H9 (cell line): ENCODE measurements at regions not wholly inside any gene's neighbourhood (a gene's known extent, or its start where the extent isn't known, plus 50 kb on each side); places are given as distances from the start of the nearest gene placed in this dataset.

ENCODE experiments used
- DNase-seq: peaks from one replicate; pipeline ENCODE4 v3.0.0-alpha.2; 2017
- H2AFZ ChIP-seq: one replicate; pipeline ENCODE4 v1.6.1; 2013; ENCODE audit warnings: mild to moderate bottlenecking, low read length, control low read depth, moderate library complexity
- H2AK5ac ChIP-seq: 2 replicates; pipeline ENCODE4 v1.6.1; 2013; ENCODE audit warnings: low read length, control low read depth, mixed read lengths; ENCODE audit not compliant: insufficient read length
- H2BK120ac ChIP-seq: one replicate; pipeline ENCODE4 v1.6.1; 2013; ENCODE audit warnings: low read depth, mild to moderate bottlenecking, low read length, control low read depth, inconsistent platforms; ENCODE audit not compliant: poor library complexity, severe bottlenecking
- H2BK12ac ChIP-seq: 2 replicates; pipeline ENCODE4 v1.6.1; 2013; ENCODE audit warnings: low read length, control low read depth, mixed read lengths, low read depth; ENCODE audit not compliant: insufficient read length
- H2BK15ac ChIP-seq: 2 replicates; pipeline ENCODE4 v1.6.1; 2013; ENCODE audit warnings: low read depth, low read length, control low read depth
- H2BK20ac ChIP-seq: one replicate; pipeline ENCODE4 v1.6.1; 2013; ENCODE audit warnings: low read depth, mild to moderate bottlenecking, low read length, control low read depth, inconsistent platforms; ENCODE audit not compliant: poor library complexity, severe bottlenecking
- H2BK5ac ChIP-seq: 2 replicates; pipeline ENCODE4 v1.6.1; 2013; ENCODE audit warnings: low read length, control low read depth, mixed read lengths; ENCODE audit not compliant: insufficient read length
- H3K14ac ChIP-seq: 2 replicates; pipeline ENCODE4 v1.6.1; 2013; ENCODE audit warnings: low read length, control low read depth; ENCODE audit not compliant: insufficient read depth
- H3K18ac ChIP-seq: 2 replicates; pipeline ENCODE4 v1.6.1; 2013; ENCODE audit warnings: low read depth, mild to moderate bottlenecking, mixed read lengths, low read length, control low read depth; ENCODE audit not compliant: insufficient read length
- H3K23ac ChIP-seq: 2 replicates; pipeline ENCODE4 v1.6.1; 2013; ENCODE audit warnings: low read length, control low read depth, mixed read lengths, low read depth; ENCODE audit not compliant: insufficient read length
- H3K23me2 ChIP-seq: 2 replicates; pipeline ENCODE4 v1.6.1; 2013; ENCODE audit warnings: low read depth, mild to moderate bottlenecking, mixed read lengths, low read length, control low read depth; ENCODE audit not compliant: insufficient read length, poor library complexity, severe bottlenecking
- H3K27ac ChIP-seq: 2 replicates; pipeline ENCODE4 v1.5.1; 2013; ENCODE audit warnings: low read length, control low read depth, mixed read lengths, low read depth; ENCODE audit not compliant: insufficient read length
- H3K27me3 ChIP-seq: 2 replicates; pipeline ENCODE4 v1.6.1; 2013; ENCODE audit warnings: low read length, control low read depth, inconsistent platforms; ENCODE audit not compliant: insufficient read depth
- H3K4ac ChIP-seq: 2 replicates; pipeline ENCODE4 v1.6.1; 2013; ENCODE audit warnings: low read depth, mild to moderate bottlenecking, control low read depth, inconsistent platforms, low read length, moderate library complexity
- H3K4me1 ChIP-seq: 2 replicates; pipeline ENCODE4 v1.6.1; 2013; ENCODE audit warnings: low read length, control low read depth, inconsistent platforms; ENCODE audit not compliant: insufficient read depth
- H3K4me2 ChIP-seq: 2 replicates; pipeline ENCODE4 v1.6.1; 2013; ENCODE audit warnings: low read length, control low read depth, mixed read lengths; ENCODE audit not compliant: insufficient read length, insufficient read depth
- H3K56ac ChIP-seq: 2 replicates; pipeline ENCODE4 v1.6.1; 2013; ENCODE audit warnings: low read depth, mild to moderate bottlenecking, mixed read lengths, low read length, control low read depth; ENCODE audit not compliant: insufficient read length
- H3K79me1 ChIP-seq: 2 replicates; pipeline ENCODE4 v1.6.1; 2013; ENCODE audit warnings: low read depth, mild to moderate bottlenecking, moderate library complexity, low read length, control low read depth, inconsistent platforms; ENCODE audit not compliant: insufficient read depth, poor library complexity, severe bottlenecking
- H3K79me2 ChIP-seq: 2 replicates; pipeline ENCODE4 v1.6.1; 2013; ENCODE audit warnings: low read length, control low read depth, inconsistent platforms; ENCODE audit not compliant: insufficient read depth
- H3K9ac ChIP-seq: 2 replicates; pipeline ENCODE4 v1.6.1; 2013; ENCODE audit warnings: low read length, control low read depth, mixed read lengths; ENCODE audit not compliant: insufficient read length; ENCODE audit errors: extremely low read depth
- H3K9me3 ChIP-seq: one replicate; pipeline ENCODE4 v1.6.1; 2013; ENCODE audit warnings: low read depth, low read length, inconsistent platforms; ENCODE audit not compliant: control insufficient read depth
- H3T11ph ChIP-seq: one replicate; pipeline ENCODE4 v1.6.1; 2013; ENCODE audit warnings: mild to moderate bottlenecking, low read length, control low read depth, inconsistent platforms
- H4K20me1 ChIP-seq: one replicate; pipeline ENCODE4 v1.6.1; 2013; ENCODE audit not compliant: control insufficient read depth, insufficient read length, insufficient read depth
- H4K5ac ChIP-seq: 2 replicates; pipeline ENCODE4 v1.6.1; 2013; ENCODE audit warnings: low read depth, mild to moderate bottlenecking, mixed read lengths, low read length, control low read depth; ENCODE audit not compliant: insufficient read length
- H4K8ac ChIP-seq: replicated peaks from 2 replicates; pipeline ENCODE4 v1.6.1; 2013; ENCODE audit warnings: low read length, control low read depth, mixed read lengths, low read depth; ENCODE audit not compliant: insufficient read length
- H4K91ac ChIP-seq: 2 replicates; pipeline ENCODE4 v1.6.1; 2013; ENCODE audit warnings: low read depth, mild to moderate bottlenecking, moderate library complexity, mixed read lengths, low read length, control low read depth; ENCODE audit not compliant: insufficient read length
- H3K27ac Mint-ChIP-seq, 3 experiments: 2 replicates in 2 of 3; 3 replicates in 1 of 3; pipeline ENCODE4 v1.8.0; 2020 to 2021; ENCODE audit warnings: mixed read lengths in 3 of 3, mild to moderate bottlenecking in 1 of 3, moderate library complexity in 1 of 3
- H3K27me3 Mint-ChIP-seq: 2 replicates; pipeline ENCODE4 v1.8.0; 2021; ENCODE audit warnings: low read depth, mild to moderate bottlenecking, moderate library complexity, mixed read lengths
- H3K36me3 Mint-ChIP-seq, 3 experiments: 2 replicates in 2 of 3; 3 replicates in 1 of 3; pipeline ENCODE4 v1.8.0; 2020 to 2021; ENCODE audit warnings: low read depth in 3 of 3, mixed read lengths in 3 of 3; ENCODE audit not compliant: insufficient read depth in 1 of 3
- H3K4me1 Mint-ChIP-seq, 2 experiments: 2 replicates each; pipeline ENCODE4 v1.8.0; 2020; ENCODE audit warnings: mixed read lengths in 2 of 2
- H3K4me3 Mint-ChIP-seq, 2 experiments: 2 replicates in 1 of 2; 3 replicates in 1 of 2; pipeline ENCODE4 v1.8.0; 2020 to 2021; ENCODE audit warnings: mild to moderate bottlenecking in 2 of 2, mixed read lengths in 2 of 2, moderate library complexity in 1 of 2
- H3K9me3 Mint-ChIP-seq, 2 experiments: 2 replicates in 1 of 2; 3 replicates in 1 of 2; pipeline ENCODE4 v1.8.0; 2020; ENCODE audit warnings: mild to moderate bottlenecking in 2 of 2, mixed read lengths in 2 of 2, moderate library complexity in 1 of 2
- CTCF ChIP-seq: fragments of 200-600 bp; sonication (generic); conservative IDR thresholded peaks from 3 replicates; pipeline ENCODE4 v1.8.0; 2021; ENCODE audit warnings: antibody characterized with exemption, mild to moderate bottlenecking
- WGBS: extraction: QIAGEN DNeasy Blood & Tissue Kit; methylation state at CpG from one replicate; pipeline ENCODE4 v1.1.7; 2013; ENCODE audit warnings: missing lambda C conversion rate, low lambda C conversion rate, mixed read lengths; ENCODE audit not compliant: insufficient read length; ENCODE audit errors: extremely low coverage; 5-methylcytosine and 5-hydroxymethylcytosine counted together

GRCh38 chr15:97096303-97096835 lies 765.9 kb downstream of the NR2F2 start:
- no peak overlapping the region for H3K4ac ChIP-seq
- H3K27me3 Mint-ChIP-seq: no peaks in the 10 kb centered on the region
- no peak overlapping the region for H2BK12ac ChIP-seq
- H3K4me1 Mint-ChIP-seq: no peaks in the 10 kb centered on the region
- H2AK5ac ChIP-seq: no peak overlapping the region
- H3K4me3 Mint-ChIP-seq: no peak overlapping the region
- no peak overlapping the region for H3K56ac ChIP-seq
- H3K9me3 Mint-ChIP-seq: no peaks in the 10 kb centered on the region; a peak in 1 of 5 replicates
- no peaks in the 10 kb centered on the region for H3K79me1 ChIP-seq
- H3K36me3 Mint-ChIP-seq: no peaks in the 10 kb centered on the region
- DNase-seq: no peak
- H2BK15ac ChIP-seq: no peak overlapping the region
- no peak overlapping the region for H3K4me2 ChIP-seq
- H3K14ac ChIP-seq: no peak overlapping the region
- H3K23me2 ChIP-seq: no peaks in the 10 kb centered on the region
- no peak overlapping the region for H3K27ac ChIP-seq
- H3K27me3 ChIP-seq: no peaks in the 10 kb centered on the region
- no peak overlapping the region for H3K9ac ChIP-seq
- no peaks in the 10 kb centered on the region for H3K79me2 ChIP-seq
- no peak for TF ChIP-seq CTCF
- WGBS: no CpG with 5 or more reads among the region's 2 CpGs
- no peak overlapping the region for H3T11ph ChIP-seq
- H4K5ac ChIP-seq: no peak overlapping the region
- H2AFZ ChIP-seq: no peak overlapping the region
- H4K91ac ChIP-seq: no peak overlapping the region
- no peaks in the 10 kb centered on the region for H4K20me1 ChIP-seq
- H3K18ac ChIP-seq: no peak overlapping the region
- H3K23ac ChIP-seq: no peak overlapping the region
- no peaks in the 10 kb centered on the region for H3K4me1 ChIP-seq
- H3K9me3 ChIP-seq: no peaks in the 10 kb centered on the region
- H2BK20ac ChIP-seq: no peak overlapping the region
- H3K27ac Mint-ChIP-seq: no peak overlapping the region
- H2BK120ac ChIP-seq: no peak overlapping the region
- H2BK5ac ChIP-seq: no peak overlapping the region
- no peak overlapping the region for H4K8ac ChIP-seq
